HG03439 (cell line): ENCODE measurements at regions not wholly inside any gene's neighbourhood (a gene's known extent, or its start where the extent isn't known, plus 50 kb on each side); places are given as distances from the start of the nearest gene placed in this dataset.

ENCODE experiments used
- ATAC-seq: cut with Tn5 transposase; IDR thresholded peaks from one replicate; pipeline ENCODE4 v1.9.1; 2021; ENCODE audit warnings: mild to moderate bottlenecking, moderate library complexity; ENCODE audit not compliant: unreplicated experiment

- no peak for ATAC-seq
Measured at GRCh38 chr9:89721176-89721700, 116.4 kb downstream of the GADD45G start.

GRCh38 chr9:89721971-89722530, 117.2 kb downstream of the GADD45G start:
- no peak for ATAC-seq

GRCh38 chr9:89722712-89723111, 117.9 kb downstream of the GADD45G start:
- no peak for ATAC-seq

- no peak for ATAC-seq
Measured at GRCh38 chr9:89723469-89724100, 118.8 kb downstream of the GADD45G start.

GRCh38 chr9:89724659-89725058, 119.8 kb downstream of the GADD45G start:
- ATAC-seq: no peak

- no peak for ATAC-seq
Measured at GRCh38 chr9:89725271-89725670, 120.5 kb downstream of the GADD45G start.

GRCh38 chr9:89729954-89730530, 125.2 kb downstream of the GADD45G start:
- no peak for ATAC-seq

GRCh38 chr9:89730715-89731114, 125.9 kb downstream of the GADD45G start:
- no peak for ATAC-seq

- no peak for ATAC-seq
Measured at GRCh38 chr9:89731262-89732182, 126.7 kb downstream of the GADD45G start.

- ATAC-seq: no peak
Measured at GRCh38 chr9:89732295-89732938, 127.6 kb downstream of the GADD45G start.

GRCh38 chr9:89732939-89733324, 128.1 kb downstream of the GADD45G start:
- no peak for ATAC-seq

- ATAC-seq: no peak
Measured at GRCh38 chr9:89734600-89735041, 129.8 kb downstream of the GADD45G start.

GRCh38 chr9:89738137-89738932, 133.5 kb downstream of the GADD45G start:
- no peak for ATAC-seq

- no peak for ATAC-seq
Measured at GRCh38 chr9:89739511-89739910, 134.7 kb downstream of the GADD45G start.

- ATAC-seq: no peak
Measured at GRCh38 chr9:89739916-89740315, 135.1 kb downstream of the GADD45G start.

- ATAC-seq: peak; percentile 64
Measured at GRCh38 chr9:89740722-89741121, 135.9 kb downstream of the GADD45G start.

- no peak for ATAC-seq
Measured at GRCh38 chr9:89742660-89743059, 137.8 kb downstream of the GADD45G start.

- no peak for ATAC-seq
Measured at GRCh38 chr9:89743216-89743572, 138.4 kb downstream of the GADD45G start.

GRCh38 chr9:89743573-89744254, 138.9 kb downstream of the GADD45G start:
- no peak for ATAC-seq
